HL-60 (cell line): ENCODE measurements at regions not wholly inside any gene's neighbourhood (a gene's known extent, or its start where the extent isn't known, plus 50 kb on each side); places are given as distances from the start of the nearest gene placed in this dataset.

Source experiments
- DNase-seq, 2 experiments: peaks; one replicate each; pipeline ENCODE4 v3.0.0-alpha.2; 2010 to 2020; ENCODE audit warnings: low read depth in 1 of 2, low spot score in 1 of 2
- H3K27ac ChIP-seq: fragments of 250-450 bp; sonication (Bioruptor Pico); replicated peaks from 2 replicates; pipeline ENCODE4 v1.5.1; 2020; ENCODE audit warnings: mild to moderate bottlenecking, moderate library complexity
- H3K27me3 ChIP-seq: fragments of 250-450 bp; sonication (Bioruptor Pico); 2 replicates; pipeline ENCODE4 v1.5.1; 2021; ENCODE audit warnings: mild to moderate bottlenecking, moderate library complexity; ENCODE audit not compliant: insufficient read depth, poor library complexity, severe bottlenecking
- H3K4me3 ChIP-seq: replicated peaks from 2 replicates; pipeline ENCODE4 v1.5.1; 2011; ENCODE audit warnings: mild to moderate bottlenecking, control low read depth, low read length; ENCODE audit not compliant: insufficient read depth
- CTCF ChIP-seq: IDR thresholded peaks from one replicate; pipeline ENCODE4 v1.5.1; 2011; ENCODE audit warnings: low read length, control low read depth, inconsistent platforms; ENCODE audit not compliant: insufficient read depth
- GABPA ChIP-seq: IDR thresholded peaks from 2 replicates; pipeline ENCODE4 v1.6.1; 2012; ENCODE audit warnings: low read depth
- POLR2AphosphoS5 ChIP-seq: IDR thresholded peaks from 2 replicates; pipeline ENCODE4 v1.6.1; 2012; ENCODE audit warnings: low read depth
- REST ChIP-seq: IDR thresholded peaks from 2 replicates; pipeline ENCODE4 v1.6.1; 2012; ENCODE audit warnings: low read depth; ENCODE audit not compliant: insufficient replicate concordance
- SPI1 ChIP-seq: IDR thresholded peaks from 2 replicates; pipeline ENCODE4 v1.6.1; 2012; ENCODE audit warnings: low read depth, mild to moderate bottlenecking, borderline replicate concordance

GRCh38 chr16:54505549-54506213, 219.1 kb upstream of the IRX3 start:
- DNase-seq, result no peak
- Histone ChIP-seq H3K27ac (no peak overlapping the region), H3K27me3 (no peaks in the 10 kb centered on the region), H3K4me3 (no peak overlapping the region)
- TF ChIP-seq POLR2AphosphoS5, result no peak
- TF ChIP-seq REST, result no peak
- no peak for TF ChIP-seq GABPA
- TF ChIP-seq SPI1, result no peak
- TF ChIP-seq CTCF, result no peak

- no peak overlapping the region for H3K4me3 ChIP-seq
- no peaks in the 10 kb centered on the region for H3K27me3 ChIP-seq
- H3K27ac ChIP-seq, result no peak overlapping the region
- TF ChIP-seq SPI1 (no peak), GABPA (no peak), REST (no peak), POLR2AphosphoS5 (no peak), CTCF (no peak)
- DNase-seq, result no peak
Measured at GRCh38 chr16:54504372-54504771, 217.8 kb upstream of the IRX3 start.

GRCh38 chr16:54503856-54504219, 217.3 kb upstream of the IRX3 start:
- no peak for DNase-seq
- Histone ChIP-seq H3K27me3 (no peaks in the 10 kb centered on the region), H3K4me3 (no peak overlapping the region), H3K27ac (no peak overlapping the region)
- no peak for TF ChIP-seq GABPA
- no peak for TF ChIP-seq SPI1
- TF ChIP-seq POLR2AphosphoS5, result no peak
- TF ChIP-seq CTCF, result no peak
- TF ChIP-seq REST, result no peak
